GM12891 (cell line): ENCODE measurements at regions not wholly inside any gene's neighbourhood (a gene's known extent, or its start where the extent isn't known, plus 50 kb on each side); places are given as distances from the start of the nearest gene placed in this dataset.

Source experiments
- POLR2A ChIP-seq: IDR thresholded peaks from 2 replicates; pipeline ENCODE4 v1.6.1; 2011; ENCODE audit warnings: low read depth, low read length, control low read depth
- POLR2AphosphoS5 ChIP-seq: IDR thresholded peaks from 2 replicates; pipeline ENCODE4 v1.6.1; 2011; ENCODE audit warnings: low read depth, low read length, control low read depth
- TAF1 ChIP-seq: IDR thresholded peaks from 2 replicates; pipeline ENCODE4 v1.6.1; 2011; ENCODE audit warnings: low read depth, low read length, control low read depth

DNA sequence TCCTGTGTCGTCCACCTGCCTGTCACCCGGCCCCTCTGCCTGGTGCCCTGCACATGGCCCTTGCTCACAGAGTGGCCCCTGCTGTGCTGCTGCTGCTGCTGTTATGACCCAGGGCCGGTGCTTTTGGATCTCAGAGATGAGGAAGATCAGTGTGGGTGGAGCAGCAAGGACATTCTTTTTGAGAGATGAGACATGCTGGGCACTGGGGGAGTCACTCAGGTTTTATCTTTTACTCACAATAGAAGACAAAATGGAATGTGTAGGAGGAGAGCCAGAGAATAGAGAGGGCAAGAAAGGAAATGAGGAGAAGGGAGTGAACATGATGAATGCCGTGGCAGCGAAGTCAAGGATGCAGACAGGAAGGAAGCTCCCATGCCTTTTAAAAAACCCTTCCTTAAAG, 611.5 kb upstream of the DPP6 start:
- TF ChIP-seq POLR2A (no peak), POLR2AphosphoS5 (no peak), TAF1 (no peak)
